GM21390 (cell line): ENCODE measurements at regions not wholly inside any gene's neighbourhood (a gene's known extent, or its start where the extent isn't known, plus 50 kb on each side); places are given as distances from the start of the nearest gene placed in this dataset.

Source experiments
- ATAC-seq: cut with Tn5 transposase; IDR thresholded peaks from one replicate; pipeline ENCODE4 v1.9.1; 2021; ENCODE audit not compliant: unreplicated experiment

DNA sequence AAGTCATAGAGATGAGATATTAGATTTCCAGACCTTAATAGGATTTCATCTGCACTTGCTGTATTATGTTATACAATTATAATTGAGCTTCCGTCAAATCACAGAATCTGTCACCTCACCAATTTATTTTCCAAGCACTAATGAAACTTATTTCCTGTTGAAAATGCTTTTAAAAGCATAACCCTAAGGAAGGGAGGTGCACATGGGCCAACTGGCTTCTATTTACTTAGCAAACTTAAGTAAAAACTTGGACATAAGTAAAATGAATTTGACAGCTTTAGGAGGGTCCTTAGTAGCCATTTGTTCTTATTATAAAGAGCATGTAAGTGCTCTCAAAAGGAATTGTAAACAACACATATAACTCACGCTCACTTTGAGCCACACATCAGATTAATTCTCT is 462.2 kb upstream of the TMPO start:
- no peak for ATAC-seq

DNA sequence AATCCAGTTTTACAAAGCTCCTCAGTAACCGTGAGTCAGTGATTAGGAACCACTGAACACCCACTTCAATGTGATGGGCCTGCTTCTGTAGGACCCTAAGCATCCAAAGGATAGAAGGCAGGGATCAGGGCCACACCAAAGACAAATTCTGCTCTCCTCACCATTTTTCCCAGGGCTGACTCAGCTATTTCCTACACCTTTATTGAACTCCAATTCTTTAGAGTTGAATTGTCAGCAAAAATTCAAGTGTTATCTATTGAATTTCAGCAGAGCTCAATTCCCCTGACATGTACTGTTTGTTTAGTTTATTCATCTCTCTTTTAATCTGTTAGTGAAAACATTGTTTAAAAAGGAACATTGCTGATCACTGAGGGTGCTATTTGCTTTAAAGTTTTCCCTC is 457.7 kb upstream of the TMPO start:
- no peak for ATAC-seq

DNA sequence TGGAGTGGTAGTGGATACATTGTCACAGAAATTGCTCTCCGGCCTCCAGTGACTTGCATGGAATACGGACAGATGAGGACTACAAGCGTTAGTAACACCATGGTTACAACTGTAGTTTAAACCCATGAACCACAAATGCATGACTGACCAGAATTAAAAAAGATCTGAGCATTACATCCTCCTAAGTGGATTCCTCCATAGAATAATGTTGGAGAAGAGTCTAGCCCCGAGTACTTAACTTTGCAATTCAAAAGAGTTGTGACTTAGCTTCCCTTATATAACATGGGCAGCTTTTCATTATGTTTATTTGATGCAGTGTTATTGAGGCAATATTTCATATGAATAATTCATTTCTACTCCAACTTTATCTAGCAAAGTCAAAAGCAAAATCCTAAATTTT is 457.2 kb upstream of the TMPO start:
- ATAC-seq: no peak

DNA sequence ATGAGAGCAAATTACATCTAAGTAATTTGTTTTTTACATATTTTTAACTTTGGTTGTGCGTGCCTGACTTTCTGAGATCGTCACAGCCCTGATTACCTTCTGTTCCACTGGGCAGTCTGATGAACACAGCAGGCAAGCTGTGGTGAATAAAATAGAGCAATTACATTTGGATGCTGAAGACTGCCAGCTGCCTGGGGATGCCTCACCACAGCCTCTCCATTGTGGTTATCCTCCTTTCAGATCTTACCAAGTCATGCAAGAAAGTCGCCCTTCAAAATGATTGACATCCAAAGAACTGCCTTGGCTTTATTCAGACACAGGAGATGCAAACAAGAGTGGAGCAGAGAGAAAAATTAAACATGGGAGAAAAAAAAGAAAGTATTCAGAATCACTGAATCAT is 456.6 kb upstream of the TMPO start:
- no peak for ATAC-seq

DNA sequence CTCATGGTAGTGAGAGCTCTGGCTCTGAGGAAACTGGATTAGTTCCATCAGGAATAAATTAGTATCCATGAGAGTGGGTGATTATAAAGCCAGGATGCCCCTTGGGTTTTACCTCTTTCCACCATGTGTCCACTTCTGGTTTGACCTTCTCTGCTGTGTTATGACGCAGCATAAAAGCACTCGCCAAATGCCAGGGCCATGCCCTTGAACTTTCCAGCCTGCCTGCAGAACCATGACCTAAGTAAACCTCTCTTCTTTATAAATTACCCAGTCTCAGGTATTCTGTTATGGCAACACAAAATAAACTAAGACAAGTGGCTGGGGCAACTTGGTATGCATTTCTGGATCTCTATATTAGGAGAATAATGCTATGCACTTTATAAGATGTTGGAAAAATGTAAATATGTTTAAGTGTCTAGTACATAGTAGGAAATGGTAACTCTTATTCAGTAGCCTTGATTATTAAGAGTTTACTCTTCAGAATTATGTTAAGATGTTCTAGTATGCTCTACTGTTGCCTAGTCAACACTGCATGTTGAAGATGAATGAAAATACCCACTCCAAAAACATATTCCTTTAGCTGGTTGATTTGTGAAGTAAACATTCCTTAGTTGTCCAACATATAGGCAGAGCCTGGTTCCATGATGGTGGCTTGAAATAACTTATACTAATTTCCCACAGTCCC is 455.6 kb upstream of the TMPO start:
- ATAC-seq: no peak

DNA sequence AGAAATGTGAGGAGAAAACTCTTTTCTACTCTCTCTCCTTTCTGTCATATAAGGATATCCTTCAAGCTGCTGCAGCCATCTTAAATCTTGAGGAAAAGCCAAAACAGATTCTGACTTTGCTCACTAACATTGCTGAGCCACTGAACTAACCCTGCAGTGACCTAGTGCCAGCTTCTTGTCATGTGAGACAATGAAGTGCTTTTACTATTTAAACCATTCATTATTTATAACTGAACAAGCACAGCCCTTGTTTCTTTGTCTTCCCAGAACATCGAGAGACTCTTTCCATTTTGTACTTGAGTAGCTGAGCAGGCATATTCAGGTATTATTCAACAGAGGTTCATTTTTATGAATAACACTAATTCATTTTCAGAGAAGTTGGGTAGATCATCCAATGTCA is 455.0 kb upstream of the TMPO start:
- no peak for ATAC-seq

DNA sequence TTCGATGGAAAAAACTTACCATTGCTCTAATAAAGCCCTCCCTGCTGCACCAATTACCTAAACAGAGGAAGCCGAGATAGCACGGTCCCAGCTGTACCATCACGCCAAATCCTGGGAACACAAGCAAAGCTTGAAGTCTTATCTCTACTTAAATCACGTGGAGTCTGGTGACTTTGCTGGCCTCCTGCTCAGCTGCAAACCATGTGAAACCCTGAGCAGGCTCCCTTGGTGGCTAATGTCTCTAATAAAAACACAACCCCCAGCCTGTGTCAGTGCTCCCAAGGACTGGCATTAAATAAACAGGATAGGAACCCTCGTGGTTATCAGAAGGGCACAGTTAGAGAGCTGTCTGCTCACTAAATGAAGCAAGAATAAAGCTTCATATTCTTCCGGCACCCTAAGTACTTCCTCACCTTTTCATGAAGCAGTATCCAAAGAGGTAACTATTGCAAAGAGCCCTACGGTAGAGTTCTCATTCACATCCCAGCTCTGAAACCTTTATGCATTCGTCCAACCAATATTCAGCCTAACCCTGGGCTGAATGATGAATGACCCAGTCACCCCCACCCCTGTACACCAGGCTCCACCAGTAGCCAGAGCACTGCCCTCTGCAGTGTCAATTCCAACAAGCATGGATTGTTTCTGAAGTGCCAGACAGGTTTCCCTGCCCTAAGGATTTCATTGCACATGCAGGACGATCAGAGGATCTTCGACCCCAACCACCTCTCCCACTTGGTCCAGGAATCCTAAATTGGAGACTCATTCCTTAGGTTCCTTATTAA is 452.7 kb upstream of the TMPO start:
- no peak for ATAC-seq

DNA sequence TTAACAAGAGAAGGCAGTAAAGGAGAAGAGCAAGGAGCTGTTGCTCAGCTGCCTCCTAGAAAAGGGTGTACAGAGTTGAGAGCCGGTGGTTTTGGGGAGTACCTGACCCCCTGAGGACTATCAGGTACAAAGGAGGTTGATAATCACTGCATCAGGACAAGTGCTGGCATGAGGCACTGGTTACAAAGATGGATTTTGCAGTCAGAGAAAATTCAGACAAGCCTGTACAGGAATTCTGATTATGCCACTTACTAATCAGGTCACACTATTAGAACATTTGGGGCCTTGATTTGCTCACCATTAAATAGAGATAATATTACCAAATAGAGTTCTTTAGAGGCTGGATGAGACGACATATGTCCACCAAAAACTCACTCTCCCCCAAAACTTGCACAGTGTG is 450.9 kb upstream of the TMPO start:
- ATAC-seq: no peak

DNA sequence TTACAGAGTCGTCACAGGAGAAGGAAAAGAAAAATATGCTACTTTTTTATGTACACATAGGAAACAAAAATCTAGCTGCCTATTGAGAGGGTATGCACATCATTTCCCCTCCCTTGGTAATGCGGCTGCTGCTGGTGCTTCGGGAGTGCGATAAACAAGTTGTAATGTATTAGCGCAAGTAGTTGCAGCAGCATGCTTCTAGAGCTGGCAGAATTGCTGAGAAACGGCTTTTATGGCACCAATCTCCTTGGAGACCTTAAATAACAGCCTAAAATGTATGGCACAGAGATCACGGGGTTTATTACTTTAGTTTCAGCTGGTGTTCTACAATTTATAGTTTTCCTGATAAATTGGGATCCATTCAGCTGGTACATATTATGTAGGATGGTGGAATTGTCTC is 447.6 kb upstream of the TMPO start:
- no peak for ATAC-seq

DNA sequence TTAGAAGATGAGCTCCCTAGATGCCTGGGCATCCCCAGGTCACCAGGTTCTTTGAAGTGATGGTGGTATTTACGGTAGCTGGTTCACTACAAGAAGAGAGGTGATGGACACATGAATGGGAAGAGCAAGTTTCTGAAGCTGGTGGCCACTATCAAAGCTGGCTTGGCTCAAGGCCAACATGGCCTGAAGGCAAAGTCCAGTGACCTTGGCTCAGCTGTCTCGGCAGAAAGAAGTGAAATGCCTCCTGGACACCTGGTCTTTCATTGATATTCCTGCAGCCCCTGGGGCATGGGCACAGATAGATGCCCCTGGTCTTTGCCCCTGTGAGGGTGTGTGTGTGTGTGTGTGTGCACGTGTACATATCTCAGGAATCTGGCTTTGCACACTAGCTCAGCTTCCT is 441.8 kb upstream of the TMPO start:
- ATAC-seq: no peak

DNA sequence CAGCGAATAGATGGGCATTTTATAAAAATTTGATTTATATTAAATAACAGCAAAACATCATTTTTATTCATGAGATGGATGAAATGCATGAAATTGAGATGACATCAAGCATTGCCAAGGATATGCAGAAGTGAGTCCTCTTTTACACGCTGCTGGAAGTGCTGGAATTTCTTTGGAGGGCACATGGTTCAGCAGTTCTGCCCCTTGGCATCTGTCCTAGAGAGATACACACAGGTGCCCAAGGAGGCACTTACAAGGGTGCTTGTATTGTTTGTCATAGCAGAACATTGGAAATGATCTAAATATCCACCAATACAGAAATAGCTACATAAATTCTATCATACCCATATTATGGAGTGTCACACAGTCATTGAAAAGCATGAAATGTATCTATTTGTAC is 441.1 kb upstream of the TMPO start:
- no peak for ATAC-seq

DNA sequence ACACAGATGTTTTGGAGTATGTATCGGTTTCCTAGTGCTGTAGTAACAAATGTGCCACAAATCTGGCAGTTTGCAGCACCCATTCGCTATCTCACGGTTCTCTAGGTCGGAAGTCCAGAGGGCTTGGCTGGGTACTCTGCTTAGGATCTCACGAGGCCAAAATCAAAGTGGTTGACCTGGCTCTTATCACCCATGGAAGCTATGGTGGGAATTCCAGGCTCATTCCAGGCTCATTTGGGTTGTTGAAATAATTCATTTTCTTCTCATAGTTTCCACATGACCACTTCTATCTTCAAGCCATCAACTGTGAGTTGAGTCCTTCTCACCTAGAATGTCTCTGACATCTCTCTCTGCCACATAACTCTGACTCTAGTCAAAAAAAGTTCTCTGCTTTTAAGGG is 431.0 kb upstream of the TMPO start:
- no peak for ATAC-seq

DNA sequence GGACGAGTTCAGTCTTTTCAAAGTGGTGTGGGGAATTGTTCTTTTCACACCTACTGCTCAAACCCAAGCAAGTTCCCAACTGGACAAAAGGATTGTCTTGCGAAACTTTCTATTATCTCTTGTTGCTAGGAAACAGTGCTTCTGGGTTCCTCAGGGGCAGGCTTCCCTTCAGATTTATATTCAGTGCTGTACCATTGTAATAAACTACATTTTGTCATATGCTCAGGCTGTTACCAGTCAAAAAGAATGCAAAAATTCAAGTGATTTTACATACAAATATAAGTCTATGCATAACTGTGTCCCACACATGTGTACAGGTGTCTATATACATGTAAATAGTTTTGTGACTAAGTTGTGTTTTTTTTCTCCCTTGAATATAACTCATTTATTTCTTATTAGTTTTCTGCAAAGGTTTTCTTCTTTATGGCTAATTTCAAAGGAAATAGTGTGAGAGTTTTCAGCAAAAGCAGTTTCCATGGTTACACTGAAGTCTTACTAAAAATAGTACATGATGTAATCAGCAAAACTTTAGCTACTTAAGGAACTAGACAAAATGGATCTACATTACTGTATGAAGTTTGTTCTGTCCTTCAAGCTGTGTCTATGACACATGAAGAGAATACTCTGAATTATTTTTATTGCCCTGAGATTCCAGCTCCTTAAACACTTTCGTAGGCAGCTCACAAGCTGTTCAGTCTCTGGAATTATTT is 430.2 kb upstream of the TMPO start:
- ATAC-seq: no peak

DNA sequence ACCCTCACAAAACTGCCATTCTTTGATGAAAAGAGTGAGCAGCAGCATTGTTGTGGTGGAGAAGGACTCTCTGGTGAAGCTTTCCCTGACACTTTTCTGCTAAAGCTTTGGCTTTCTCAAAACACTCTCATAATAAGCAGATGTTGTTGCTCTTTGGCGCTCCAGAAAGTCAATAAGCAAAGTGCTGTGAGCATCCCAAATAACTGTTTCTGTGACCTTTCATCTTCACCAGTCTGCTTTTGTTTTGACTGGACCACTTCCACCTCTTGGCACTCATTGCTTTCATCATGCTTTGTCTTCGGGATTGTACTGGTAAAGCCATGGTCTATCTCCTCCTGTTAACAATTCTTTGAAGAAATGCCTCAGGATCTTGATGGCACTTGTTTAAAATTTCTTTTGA is 424.7 kb upstream of the TMPO start:
- no peak for ATAC-seq

DNA sequence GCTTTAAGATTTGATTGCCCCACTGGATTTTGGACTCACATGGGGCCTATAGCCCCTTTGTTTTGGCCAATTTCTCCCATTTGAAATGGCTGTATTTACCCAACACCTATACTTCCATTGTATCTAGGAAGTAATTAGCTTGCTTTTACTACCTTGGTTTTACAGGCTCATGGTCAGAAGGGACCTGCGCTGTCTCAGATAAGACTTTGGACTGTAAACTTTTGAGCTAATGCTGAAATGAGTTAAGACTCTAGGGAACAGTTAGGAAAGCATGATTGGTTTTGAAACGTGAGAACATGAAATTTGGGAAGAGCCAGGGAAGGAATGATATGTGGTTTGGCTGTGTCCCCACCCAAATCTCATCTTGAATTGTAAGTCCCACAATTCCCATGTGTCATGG is 419.0 kb upstream of the TMPO start:
- ATAC-seq: no peak

DNA sequence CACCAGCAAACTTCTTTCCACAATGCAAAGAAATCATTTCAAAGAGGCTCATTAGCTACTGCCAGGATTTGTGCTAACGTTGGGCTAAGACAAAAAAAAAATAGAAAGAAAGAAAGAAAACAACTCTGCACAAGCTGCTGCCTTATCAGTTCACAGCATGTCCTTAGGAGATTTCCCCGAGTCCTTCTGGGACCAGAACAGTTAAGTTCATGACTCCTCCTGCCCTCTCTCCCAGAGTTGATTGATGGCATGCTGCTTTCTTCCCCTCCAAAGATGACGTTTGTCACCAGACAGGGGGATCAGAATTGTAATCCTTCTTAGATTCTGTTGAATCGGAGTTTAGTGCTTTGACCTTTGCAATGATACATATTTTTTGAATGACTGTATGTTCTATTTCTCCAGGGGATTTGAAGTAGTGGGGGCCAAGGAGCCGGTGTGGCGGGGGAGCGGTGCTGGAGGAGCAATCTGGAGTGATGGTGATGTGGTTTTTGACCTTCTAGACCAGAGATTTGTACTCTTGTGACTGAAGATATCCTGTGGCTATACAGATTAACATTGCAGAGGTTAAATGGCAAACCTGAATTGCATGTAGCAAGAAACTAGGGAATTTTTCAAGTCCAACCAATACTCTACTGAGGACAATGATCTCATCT is 409.2 kb upstream of the TMPO start:
- no peak for ATAC-seq

DNA sequence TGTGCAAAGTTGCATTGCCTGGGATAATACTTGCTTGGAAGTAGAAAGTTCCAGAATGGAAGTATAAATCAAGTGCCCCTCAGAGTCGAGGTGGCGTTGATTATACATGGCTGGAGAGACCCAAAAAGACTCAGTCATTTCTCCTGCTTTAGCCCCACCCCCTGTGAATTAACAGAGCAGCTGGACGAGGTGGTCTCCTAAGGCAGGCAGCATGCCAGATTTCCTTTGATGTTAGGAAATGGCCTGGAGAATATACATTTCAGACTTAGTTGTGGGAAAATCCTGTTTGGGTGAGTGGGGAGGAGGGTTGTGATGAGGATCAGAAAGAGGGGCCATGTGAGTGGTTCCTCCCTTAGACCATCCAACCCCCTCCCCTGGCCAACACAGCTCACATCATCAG is 406.1 kb upstream of the TMPO start:
- no peak for ATAC-seq

DNA sequence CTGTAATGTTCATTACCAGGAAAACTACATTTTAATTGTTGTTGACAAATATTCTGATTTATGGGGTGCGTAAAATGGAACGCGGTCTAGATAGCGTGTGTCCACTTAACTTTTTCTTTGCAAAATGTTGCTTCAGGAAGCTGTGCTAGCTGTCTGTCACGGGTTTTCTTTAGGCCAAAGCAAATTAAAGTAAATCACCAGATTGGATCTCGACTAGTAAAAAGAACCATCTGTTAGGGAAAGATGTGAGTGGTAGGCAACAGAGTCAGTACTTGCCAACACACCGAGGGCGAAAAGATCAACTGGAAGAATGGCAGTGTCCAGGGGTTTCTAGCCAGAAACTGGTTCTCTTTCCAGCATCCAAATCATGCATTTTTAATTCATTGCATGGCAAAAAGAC is 404.9 kb upstream of the TMPO start:
- ATAC-seq: no peak

DNA sequence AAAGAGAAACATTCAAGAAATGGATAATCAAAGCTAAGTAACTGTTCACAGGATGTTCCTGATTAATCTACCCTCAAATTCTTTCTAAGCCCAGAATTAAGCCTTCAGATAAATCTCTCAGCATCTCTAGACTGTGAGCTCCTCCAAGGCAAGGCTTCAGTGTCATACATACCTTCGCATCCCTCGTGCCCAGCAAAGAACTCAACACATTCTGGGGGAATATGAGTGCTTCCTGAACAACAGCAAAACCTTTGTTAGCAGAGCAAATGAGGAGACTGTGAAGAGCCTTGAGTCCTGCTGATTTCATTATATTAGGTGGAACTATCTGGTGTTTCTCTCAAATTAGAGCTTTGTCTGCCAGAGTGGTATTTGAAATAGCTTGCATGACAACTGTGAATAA is 401.8 kb upstream of the TMPO start:
- no peak for ATAC-seq

DNA sequence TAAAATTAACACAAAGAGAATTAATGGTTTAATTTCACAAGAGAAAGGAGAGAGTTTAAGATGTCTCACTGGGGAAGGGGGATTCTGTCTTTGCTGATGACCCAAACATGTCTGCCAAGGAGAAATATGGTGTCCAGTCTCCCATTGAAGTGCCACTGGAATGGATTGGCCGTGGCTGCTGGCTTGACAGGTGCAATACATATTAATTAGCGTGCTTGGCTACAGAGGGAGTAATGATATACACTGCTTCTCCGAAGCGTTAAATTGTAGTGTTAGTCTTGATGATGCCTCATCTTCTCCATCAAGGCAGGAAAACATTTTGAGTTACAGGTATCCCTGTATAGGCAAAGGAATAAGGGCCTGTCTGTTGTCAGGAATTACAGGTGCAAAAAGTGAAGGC is 393.4 kb upstream of the TMPO start:
- ATAC-seq: no peak

DNA sequence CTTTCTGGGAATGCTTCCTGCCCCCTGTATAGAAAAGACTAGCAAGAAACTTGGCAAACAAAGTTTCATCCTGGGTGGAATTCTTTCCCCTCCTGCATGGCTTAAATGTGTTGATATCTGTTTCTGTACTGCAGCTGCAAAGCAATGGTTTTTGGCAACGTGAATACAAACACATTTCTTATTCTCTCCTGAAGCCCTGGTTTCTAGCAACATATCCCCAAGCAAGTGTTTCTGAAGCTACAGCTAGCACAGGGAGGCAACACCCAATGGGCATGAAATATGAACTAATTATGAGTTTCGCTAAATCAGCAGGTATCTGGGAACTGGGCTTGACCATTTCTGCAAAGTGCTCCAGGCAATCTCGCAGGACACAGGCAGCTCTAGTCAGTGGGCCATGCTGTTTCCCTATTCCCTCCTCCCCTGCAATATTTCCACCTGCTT is 392.3 kb upstream of the TMPO start:
- no peak for ATAC-seq
